A549 (cell line): ENCODE measurements at regions not wholly inside any gene's neighbourhood (a gene's known extent, or its start where the extent isn't known, plus 50 kb on each side); places are given as distances from the start of the nearest gene placed in this dataset.

ENCODE experiments used
- ATAC-seq, 2 experiments: fragments of 200-7000 bp in 1 of 2; fragments of >200 bp in 1 of 2; cut with Nextera tagmentation in 1 of 2; cut with Tn5 transposase in 1 of 2; 3 replicates each; pipeline versions ENCODE4 v1.8.0 to v1.9.1; 2018 to 2020; ENCODE audit warnings: mild to moderate bottlenecking in 1 of 2, moderate library complexity in 1 of 2
- CTCF ChIA-PET: fragments of 300-600 bp; sonication (Branson Sonifier 250); formaldehyde crosslinking; extraction: SDS; loops from one replicate; lab custom pipeline; 2021; ENCODE audit warnings: antibody characterized with exemption, inconsistent platforms; lab: Yijun Ruan, JAX
- POLR2A ChIA-PET: fragments of 350-600 bp; formaldehyde crosslinking; extraction: SDS; loops from one replicate; lab custom pipeline; 2021; ENCODE audit warnings: antibody characterized with exemption, inconsistent platforms; lab: Yijun Ruan, JAX
- DNase-seq, 2 experiments: peaks; one replicate each; pipeline versions ENCODE4 v3.0.0 to v3.0.0-alpha.2; 2011 to 2016; ENCODE audit warnings: low read depth in 1 of 2, low spot score in 1 of 2
- FAIRE-seq: peaks from 2 replicates; lab custom pipeline; 2011; peaks lifted over from hg19 to GRCh38; lab: Jason Lieb, UNC
- H3K27ac ChIP-seq, 2 experiments: fragments of >200 bp; sonication (Bioruptor Twin); formaldehyde crosslinking; 3 replicates each; pipeline ENCODE4 v1.5.1; 2016 to 2017
- H3K4me1 ChIP-seq: fragments of >200 bp; sonication (Bioruptor Twin); formaldehyde crosslinking; 3 replicates; pipeline ENCODE4 v1.6.1; 2016
- H3K4me2 ChIP-seq: fragments of >200 bp; sonication (Bioruptor Twin); formaldehyde crosslinking; 3 replicates; pipeline ENCODE4 v1.6.1; 2016
- H3K4me3 ChIP-seq: fragments of >200 bp; sonication (Bioruptor Twin); formaldehyde crosslinking; 3 replicates; pipeline ENCODE4 v1.5.1; 2016
- H3K9me3 ChIP-seq: fragments of >200 bp; sonication (Bioruptor Twin); formaldehyde crosslinking; 3 replicates; pipeline ENCODE4 v1.6.1; 2016
- BHLHE40 ChIP-seq: IDR thresholded peaks from 2 replicates; pipeline ENCODE4 v1.6.1; 2012; ENCODE audit warnings: low read depth, low read length, inconsistent platforms
- CHD2 ChIP-seq: fragments of 150-350 bp; IDR thresholded peaks from 2 replicates; pipeline ENCODE4 v1.6.1; 2014; ENCODE audit warnings: low read length; ENCODE audit not compliant: partially characterized antibody
- CTCF ChIP-seq: fragments of >200 bp; sonication (Bioruptor Twin); formaldehyde crosslinking; IDR thresholded peaks from 3 replicates; pipeline ENCODE4 v1.5.1; 2016
- EHF ChIP-seq: fragments of 250-450 bp; sonication (Bioruptor Pico); IDR thresholded peaks from 2 replicates; pipeline ENCODE4 v1.5.0; 2020; ENCODE audit warnings: mild to moderate bottlenecking
- EHMT2 ChIP-seq: fragments of 200-600 bp; sonication (generic); IDR thresholded peaks from 2 replicates; pipeline ENCODE4 v1.6.1; 2016; ENCODE audit warnings: antibody characterized with exemption, low read depth, mild to moderate bottlenecking, moderate library complexity
- EP300 ChIP-seq, 2 experiments: fragments of >200 bp; sonication (Bioruptor Twin); formaldehyde crosslinking; IDR thresholded peaks; 2 replicates in 1 of 2; 3 replicates in 1 of 2; pipeline ENCODE4 v1.6.1; 2016 to 2017
- FOSB ChIP-seq: fragments of 250-450 bp; sonication (Bioruptor Pico); IDR thresholded peaks from 2 replicates; pipeline ENCODE4 v1.5.0; 2020; ENCODE audit warnings: mild to moderate bottlenecking, moderate library complexity
- FOXS1 ChIP-seq: fragments of 250-450 bp; sonication (Bioruptor Pico); IDR thresholded peaks from 2 replicates; pipeline ENCODE4 v1.5.0; 2020; ENCODE audit warnings: mild to moderate bottlenecking, moderate library complexity
- GATA3 ChIP-seq: IDR thresholded peaks from 2 replicates; pipeline ENCODE4 v1.6.1; 2012; ENCODE audit warnings: borderline replicate concordance
- HDAC2 ChIP-seq: fragments of 200-600 bp; sonication (generic); IDR thresholded peaks from 2 replicates; pipeline ENCODE4 v1.6.1; 2016
- JUNB ChIP-seq: fragments of >200 bp; sonication (Bioruptor Twin); formaldehyde crosslinking; IDR thresholded peaks from 2 replicates; pipeline ENCODE4 v1.6.1; 2016
- KDM1A ChIP-seq: fragments of 200-600 bp; sonication (generic); IDR thresholded peaks from 2 replicates; pipeline ENCODE4 v1.6.1; 2016; ENCODE audit warnings: low read depth, mild to moderate bottlenecking
- KDM5A ChIP-seq: fragments of 200-600 bp; sonication (generic); IDR thresholded peaks from 2 replicates; pipeline ENCODE4 v1.6.1; 2016; ENCODE audit warnings: antibody characterized with exemption, mild to moderate bottlenecking
- MYC ChIP-seq: IDR thresholded peaks from 2 replicates; pipeline ENCODE4 v1.6.1; 2012; ENCODE audit warnings: mild to moderate bottlenecking, inconsistent platforms, low read length, improper control_type of control experiment, borderline replicate concordance
- POLR2A ChIP-seq: IDR thresholded peaks from 2 replicates; pipeline ENCODE4 v1.6.1; 2012; ENCODE audit warnings: mild to moderate bottlenecking, low read length
- POLR2AphosphoS2 ChIP-seq: conservative IDR thresholded peaks from 2 replicates; pipeline ENCODE4 v1.6.1; 2012; ENCODE audit warnings: low read length, improper control_type of control experiment, inconsistent platforms
- RAD21 ChIP-seq, 2 experiments: fragments of >200 bp in 1 of 2; sonication (Bioruptor Twin) in 1 of 2; formaldehyde crosslinking in 1 of 2; IDR thresholded peaks in 1 of 2; conservative IDR thresholded peaks in 1 of 2; 2 replicates in 1 of 2; 3 replicates in 1 of 2; pipeline ENCODE4 v1.6.1; 2012 to 2018; ENCODE audit warnings: inconsistent platforms in 1 of 2
- RFX5 ChIP-seq: fragments of 450-650 bp; IDR thresholded peaks from 2 replicates; pipeline ENCODE4 v1.7.1; 2014; ENCODE audit warnings: antibody characterized with exemption, mild to moderate bottlenecking, moderate library complexity
- SMC3 ChIP-seq: fragments of >200 bp; sonication (Bioruptor Twin); formaldehyde crosslinking; IDR thresholded peaks from 3 replicates; pipeline ENCODE4 v1.6.1; 2018; ENCODE audit warnings: inconsistent platforms
- ZC3H11A ChIP-seq: fragments of 450-650 bp; IDR thresholded peaks from 2 replicates; pipeline ENCODE4 v1.6.1; 2014; ENCODE audit warnings: antibody characterized with exemption, mild to moderate bottlenecking
- ZNF302 ChIP-seq: fragments of 250-450 bp; sonication (Bioruptor Pico); IDR thresholded peaks from 2 replicates; pipeline ENCODE4 v1.9.0; 2021; ENCODE audit warnings: inconsistent platforms, mild to moderate bottlenecking, moderate library complexity
- ZSCAN20 ChIP-seq: fragments of 250-450 bp; sonication (Bioruptor Pico); IDR thresholded peaks from 2 replicates; pipeline ENCODE4 v1.8.0; 2022; ENCODE audit warnings: mild to moderate bottlenecking, moderate library complexity
- WGBS: methylation state at CpG from one replicate; pipeline ENCODE4 v1.1.6; 2017; ENCODE audit errors: missing lambda C conversion rate; 5-methylcytosine and 5-hydroxymethylcytosine counted together
- TF ChIP-seq, protein P1 (sequence below): IDR thresholded peaks from 2 replicates; pipeline ENCODE4 v1.6.1; 2012; ENCODE audit warnings: low read depth, borderline replicate concordance
- TF ChIP-seq, protein P2 (sequence below): IDR thresholded peaks from 2 replicates; pipeline ENCODE4 v1.6.1; 2012
- TF ChIP-seq, protein P3 (sequence below): IDR thresholded peaks from 2 replicates; pipeline ENCODE4 v1.6.1; 2012
- TF ChIP-seq, protein P4 (sequence below): fragments of 250-450 bp; sonication (Bioruptor Pico); IDR thresholded peaks from 2 replicates; pipeline ENCODE4 v1.5.0; 2021; ENCODE audit warnings: mild to moderate bottlenecking, moderate library complexity, borderline replicate concordance

GRCh38 chr13:75055296-75055695, 426.7 kb downstream of the TBC1D4 start:
- no peak overlapping the region for H3K4me2 ChIP-seq
- no peak for FAIRE-seq
- no peak for TF ChIP-seq POLR2AphosphoS2
- no peak for TF ChIP-seq ZC3H11A
- no peak for TF ChIP-seq EHMT2
- TF ChIP-seq, protein P1, sequence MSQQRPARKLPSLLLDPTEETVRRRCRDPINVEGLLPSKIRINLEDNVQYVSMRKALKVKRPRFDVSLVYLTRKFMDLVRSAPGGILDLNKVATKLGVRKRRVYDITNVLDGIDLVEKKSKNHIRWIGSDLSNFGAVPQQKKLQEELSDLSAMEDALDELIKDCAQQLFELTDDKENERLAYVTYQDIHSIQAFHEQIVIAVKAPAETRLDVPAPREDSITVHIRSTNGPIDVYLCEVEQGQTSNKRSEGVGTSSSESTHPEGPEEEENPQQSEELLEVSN, result no peak
- TF ChIP-seq FOXS1 (CRISPR knock-in tag), result no peak
- TF ChIP-seq JUNB, result no peak
- TF ChIP-seq HDAC2, result no peak
- TF ChIP-seq FOSB, result no peak
- no peak for TF ChIP-seq CHD2
- TF ChIP-seq, protein P2, sequence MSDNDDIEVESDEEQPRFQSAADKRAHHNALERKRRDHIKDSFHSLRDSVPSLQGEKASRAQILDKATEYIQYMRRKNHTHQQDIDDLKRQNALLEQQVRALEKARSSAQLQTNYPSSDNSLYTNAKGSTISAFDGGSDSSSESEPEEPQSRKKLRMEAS, result no peak
- TF ChIP-seq ZNF302 (CRISPR knock-in tag), result no peak
- no peak for TF ChIP-seq GATA3
- no peak for TF ChIP-seq SMC3
- H3K4me3 ChIP-seq, result no peak overlapping the region
- H3K9me3 ChIP-seq, result no peaks in the 10 kb centered on the region
- ChIA-PET CTCF (interaction anchor here (0.5 to 1.2 kb wide), 2 partner anchors 164 to 548 kb away, joined by 3 to 4 read pairs; no protein-coding TSS in a partner anchor), POLR2A (no interaction called here)
- H3K4me1 ChIP-seq, result no peaks in the 10 kb centered on the region
- no peak for ATAC-seq
- no peak for DNase-seq
- H3K27ac ChIP-seq, result no peak overlapping the region

DNA sequence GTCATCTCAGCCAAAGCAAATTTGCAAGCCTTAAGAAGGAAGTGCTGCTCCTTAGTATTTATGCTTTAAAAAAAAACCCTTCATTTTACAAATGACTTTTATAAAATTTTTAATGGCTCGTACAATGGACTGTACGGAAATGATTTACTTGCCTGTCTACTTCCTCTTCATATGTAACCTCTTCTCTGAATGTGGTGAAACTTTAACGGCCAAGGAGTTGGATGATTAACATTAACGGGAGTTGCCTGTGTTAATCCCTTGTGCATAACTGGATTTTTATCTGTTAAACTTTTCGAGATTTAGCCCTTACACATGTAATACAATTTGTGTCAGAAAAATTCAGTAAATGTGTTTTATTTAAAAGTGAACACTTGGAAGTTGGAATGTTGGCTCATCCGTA, 429.4 kb downstream of the TBC1D4 start:
- Histone ChIP-seq H3K4me2 (no peak overlapping the region), H3K4me1 (no peaks in the 10 kb centered on the region), H3K27ac (no peak overlapping the region), H3K4me3 (no peak overlapping the region), H3K9me3 (no peaks in the 10 kb centered on the region)
- ChIA-PET POLR2A (no interaction called here), CTCF (no interaction called here)
- WGBS, result 71% methylated on average over 6 of the region's 6 CpGs
- no peak for ATAC-seq
- no peak for DNase-seq
- TF ChIP-seq MYC (no peak), RAD21 (conservative IDR thresholded peaks at IDR 0.05 in 1 of 2, IDR thresholded peaks at IDR 0.05 in 1 of 2) (no peak), EP300 (IDR thresholded peaks at IDR 0.05) (no peak), EHF (CRISPR knock-in tag) (no peak), CTCF (no peak), BHLHE40 (no peak), ZNF302 (CRISPR knock-in tag) (no peak), KDM1A (no peak), ZSCAN20 (no peak), JUNB (no peak), KDM5A (no peak), POLR2A (no peak), RFX5 (no peak)
- TF ChIP-seq, protein P3, sequence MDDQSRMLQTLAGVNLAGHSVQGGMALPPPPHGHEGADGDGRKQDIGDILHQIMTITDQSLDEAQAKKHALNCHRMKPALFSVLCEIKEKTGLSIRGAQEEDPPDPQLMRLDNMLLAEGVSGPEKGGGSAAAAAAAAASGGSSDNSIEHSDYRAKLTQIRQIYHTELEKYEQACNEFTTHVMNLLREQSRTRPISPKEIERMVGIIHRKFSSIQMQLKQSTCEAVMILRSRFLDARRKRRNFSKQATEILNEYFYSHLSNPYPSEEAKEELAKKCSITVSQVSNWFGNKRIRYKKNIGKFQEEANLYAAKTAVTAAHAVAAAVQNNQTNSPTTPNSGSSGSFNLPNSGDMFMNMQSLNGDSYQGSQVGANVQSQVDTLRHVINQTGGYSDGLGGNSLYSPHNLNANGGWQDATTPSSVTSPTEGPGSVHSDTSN, result no peak
- TF ChIP-seq, protein P4, sequence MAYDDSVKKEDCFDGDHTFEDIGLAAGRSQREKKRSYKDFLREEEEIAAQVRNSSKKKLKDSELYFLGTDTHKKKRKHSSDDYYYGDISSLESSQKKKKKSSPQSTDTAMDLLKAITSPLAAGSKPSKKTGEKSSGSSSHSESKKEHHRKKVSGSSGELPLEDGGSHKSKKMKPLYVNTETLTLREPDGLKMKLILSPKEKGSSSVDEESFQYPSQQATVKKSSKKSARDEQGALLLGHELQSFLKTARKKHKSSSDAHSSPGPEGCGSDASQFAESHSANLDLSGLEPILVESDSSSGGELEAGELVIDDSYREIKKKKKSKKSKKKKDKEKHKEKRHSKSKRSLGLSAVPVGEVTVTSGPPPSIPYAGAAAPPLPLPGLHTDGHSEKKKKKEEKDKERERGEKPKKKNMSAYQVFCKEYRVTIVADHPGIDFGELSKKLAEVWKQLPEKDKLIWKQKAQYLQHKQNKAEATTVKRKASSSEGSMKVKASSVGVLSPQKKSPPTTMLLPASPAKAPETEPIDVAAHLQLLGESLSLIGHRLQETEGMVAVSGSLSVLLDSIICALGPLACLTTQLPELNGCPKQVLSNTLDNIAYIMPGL (CRISPR knock-in tag), result no peak
- TF ChIP-seq, protein P1, result no peak
- FAIRE-seq, result no peak
